ENCODE measurements at regions not wholly inside any gene's neighbourhood (a gene's known extent, or its start where the extent isn't known, plus 50 kb on each side); places are given as distances from the start of the nearest gene placed in this dataset.

GRCh38 chrX:124619710-124620109 lies 273.3 kb downstream of the SH2D1A start:
- H3K36me3 ChIP-seq (replicated peaks; ENCODE audit: insufficient read depth, low read depth), result no peaks in the 10 kb centered on the region
- 74% methylated on average over 3 of the region's 3 CpGs for WGBS (ENCODE audit: low lambda C conversion rate, missing lambda C conversion rate)

GRCh38 chrX:124634363-124634762 lies 288.0 kb downstream of the SH2D1A start:
- WGBS (ENCODE audit: low lambda C conversion rate, missing lambda C conversion rate), result 71% methylated on average over 4 of the region's 4 CpGs
- H3K36me3 ChIP-seq (replicated peaks; ENCODE audit: insufficient read depth, low read depth), result no peaks in the 10 kb centered on the region
- no peak overlapping the region for H3K4me3 ChIP-seq
- H2AFZ ChIP-seq, result no peak overlapping the region
- no peak for DNase-seq (ENCODE audit: low spot score)
- H3K4me2 ChIP-seq, result no peak overlapping the region
- H3K9me3 ChIP-seq (ENCODE audit: low read depth), result no peaks in the 10 kb centered on the region
- no peaks in the 10 kb centered on the region for H3K9me2 ChIP-seq (replicated peaks; ENCODE audit: insufficient read depth)
- H4K20me1 ChIP-seq (ENCODE audit: insufficient read depth, poor library complexity, severe bottlenecking), result no peaks in the 10 kb centered on the region
- no peak overlapping the region for H3K27ac ChIP-seq
- no peak for TF ChIP-seq EZH2 (IDR thresholded peaks at IDR 0.05; ENCODE audit: borderline replicate concordance)
- no peak for TF ChIP-seq EZH2phosphoT487 (IDR thresholded peaks at IDR 0.05; ENCODE audit: low read depth, severe bottlenecking, unreplicated experiment)
- TF ChIP-seq CTCF (IDR thresholded peaks at IDR 0.05; ENCODE audit: poor library complexity), result no peak
- H3K79me2 ChIP-seq, result no peaks in the 10 kb centered on the region
- no peaks in the 10 kb centered on the region for H3K4me1 ChIP-seq (ENCODE audit: insufficient read depth)
- no peaks in the 10 kb centered on the region for H3K27me3 ChIP-seq

More at GRCh38 chrX:124619710-124620109, 273.3 kb downstream of the SH2D1A start:
- no peaks in the 10 kb centered on the region for H3K79me2 ChIP-seq
- TF ChIP-seq EZH2 (IDR thresholded peaks at IDR 0.05; ENCODE audit: borderline replicate concordance) (no peak), CTCF (IDR thresholded peaks at IDR 0.05; ENCODE audit: poor library complexity) (no peak), EZH2phosphoT487 (IDR thresholded peaks at IDR 0.05; ENCODE audit: low read depth, severe bottlenecking, unreplicated experiment) (no peak)
- H3K27ac ChIP-seq, result no peak overlapping the region
- no peak for DNase-seq (ENCODE audit: low spot score)
- no peaks in the 10 kb centered on the region for H3K9me3 ChIP-seq (ENCODE audit: low read depth)
- H3K27me3 ChIP-seq, result no peaks in the 10 kb centered on the region
- no peak overlapping the region for H3K4me3 ChIP-seq
- H2AFZ ChIP-seq, result no peak overlapping the region
- H3K4me2 ChIP-seq, result no peak overlapping the region
- H4K20me1 ChIP-seq (ENCODE audit: insufficient read depth, poor library complexity, severe bottlenecking), result no peaks in the 10 kb centered on the region
- H3K9me2 ChIP-seq (replicated peaks; ENCODE audit: insufficient read depth), result no peaks in the 10 kb centered on the region
- H3K4me1 ChIP-seq (ENCODE audit: insufficient read depth), result no peaks in the 10 kb centered on the region

GRCh38 chrX:124641737-124642491 lies 295.6 kb downstream of the SH2D1A start:
- Histone ChIP-seq H3K4me1 (ENCODE audit: insufficient read depth) (no peaks in the 10 kb centered on the region), H3K27ac (no peak overlapping the region), H2AFZ (no peak overlapping the region), H3K9me3 (ENCODE audit: low read depth) (no peaks in the 10 kb centered on the region), H3K27me3 (no peaks in the 10 kb centered on the region), H3K4me3 (no peak overlapping the region), H3K4me2 (no peak overlapping the region), H4K20me1 (ENCODE audit: insufficient read depth, poor library complexity, severe bottlenecking) (no peaks in the 10 kb centered on the region), H3K9me2 (replicated peaks; ENCODE audit: insufficient read depth) (no peaks in the 10 kb centered on the region), H3K36me3 (replicated peaks; ENCODE audit: insufficient read depth, low read depth) (no peaks in the 10 kb centered on the region), H3K79me2 (no peaks in the 10 kb centered on the region)
- no peak for TF ChIP-seq EZH2 (IDR thresholded peaks at IDR 0.05; ENCODE audit: borderline replicate concordance)
- no peak for TF ChIP-seq EZH2phosphoT487 (IDR thresholded peaks at IDR 0.05; ENCODE audit: low read depth, severe bottlenecking, unreplicated experiment)
- no peak for TF ChIP-seq CTCF (IDR thresholded peaks at IDR 0.05; ENCODE audit: poor library complexity)
- DNase-seq (ENCODE audit: low spot score), result no peak
- WGBS (ENCODE audit: low lambda C conversion rate, missing lambda C conversion rate), result 62% methylated on average over 5 of the region's 5 CpGs
